ENCODE measurements at regions not wholly inside any gene's neighbourhood (a gene's known extent, or its start where the extent isn't known, plus 50 kb on each side); places are given as distances from the start of the nearest gene placed in this dataset.

DNA sequence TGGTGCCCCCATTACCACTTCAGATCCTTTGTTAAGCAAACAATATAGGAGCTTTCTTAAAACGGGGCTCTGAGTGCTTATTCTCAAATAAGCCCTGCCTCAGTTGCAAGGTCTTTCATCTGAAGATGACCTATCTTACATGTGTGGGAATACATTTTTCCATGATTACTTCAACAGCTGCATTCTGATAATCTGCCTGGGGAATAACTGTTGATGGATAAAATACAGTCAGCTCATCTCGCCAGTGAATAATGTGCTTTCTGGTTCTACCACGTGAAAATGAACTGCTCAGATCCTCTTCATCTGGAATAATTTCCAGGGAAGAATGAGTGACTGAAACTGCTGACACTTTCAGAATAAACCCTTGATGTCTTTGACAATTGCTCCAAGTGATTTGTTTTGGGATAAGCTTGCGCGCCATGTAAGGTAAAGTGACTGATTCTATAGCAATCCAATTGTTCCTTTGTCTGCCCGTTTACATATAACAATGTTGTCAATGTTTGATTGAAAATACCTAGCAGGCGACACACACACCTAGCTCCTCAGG lies 161.3 kb downstream of the RTL9 start:
- TF ChIP-seq, protein P1, sequence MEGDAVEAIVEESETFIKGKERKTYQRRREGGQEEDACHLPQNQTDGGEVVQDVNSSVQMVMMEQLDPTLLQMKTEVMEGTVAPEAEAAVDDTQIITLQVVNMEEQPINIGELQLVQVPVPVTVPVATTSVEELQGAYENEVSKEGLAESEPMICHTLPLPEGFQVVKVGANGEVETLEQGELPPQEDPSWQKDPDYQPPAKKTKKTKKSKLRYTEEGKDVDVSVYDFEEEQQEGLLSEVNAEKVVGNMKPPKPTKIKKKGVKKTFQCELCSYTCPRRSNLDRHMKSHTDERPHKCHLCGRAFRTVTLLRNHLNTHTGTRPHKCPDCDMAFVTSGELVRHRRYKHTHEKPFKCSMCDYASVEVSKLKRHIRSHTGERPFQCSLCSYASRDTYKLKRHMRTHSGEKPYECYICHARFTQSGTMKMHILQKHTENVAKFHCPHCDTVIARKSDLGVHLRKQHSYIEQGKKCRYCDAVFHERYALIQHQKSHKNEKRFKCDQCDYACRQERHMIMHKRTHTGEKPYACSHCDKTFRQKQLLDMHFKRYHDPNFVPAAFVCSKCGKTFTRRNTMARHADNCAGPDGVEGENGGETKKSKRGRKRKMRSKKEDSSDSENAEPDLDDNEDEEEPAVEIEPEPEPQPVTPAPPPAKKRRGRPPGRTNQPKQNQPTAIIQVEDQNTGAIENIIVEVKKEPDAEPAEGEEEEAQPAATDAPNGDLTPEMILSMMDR (IDR thresholded peaks at IDR 0.05): no peak
- TF ChIP-seq POLR2A (IDR thresholded peaks at IDR 0.05): no peak

Data from uterus (tissue), 2 donors.